HepG2 (cell line): ENCODE measurements at regions not wholly inside any gene's neighbourhood (a gene's known extent, or its start where the extent isn't known, plus 50 kb on each side); places are given as distances from the start of the nearest gene placed in this dataset.

ENCODE experiments used
- ATAC-seq: fragments of 200-7000 bp; cut with Tn5 transposase; 3 replicates; pipeline ENCODE4 v1.9.1; 2020; ENCODE audit warnings: mild to moderate bottlenecking, moderate library complexity
- BruUV-seq: library from RNA; stranded (reverse); fragments of 400-500 nt; replicated peaks from 2 replicates; lab custom pipeline; 2021; lab: Mats Ljungman, UMichigan
- CTCF ChIA-PET: fragments of 300-600 bp; formaldehyde crosslinking; extraction: SDS; loops from one replicate; lab custom pipeline; 2021; ENCODE audit warnings: low total read pairs, inconsistent platforms, low intra/inter-chr PET ratio; lab: Yijun Ruan, JAX
- POLR2A ChIA-PET: fragments of 350-600 bp; sonication (Branson Sonifier 250); formaldehyde crosslinking; loops from one replicate; lab custom pipeline; 2020; ENCODE audit warnings: antibody characterized with exemption, inconsistent platforms; lab: Yijun Ruan, JAX
- DNase-seq: peaks from one replicate; pipeline ENCODE4 v3.0.0-alpha.2; 2015; ENCODE audit warnings: low spot score
- FAIRE-seq: peaks from 3 replicates; lab custom pipeline; 2011; peaks lifted over from hg19 to GRCh38; lab: Jason Lieb, UNC
- H2AFZ ChIP-seq: one replicate; pipeline ENCODE4 v1.6.1; 2011; ENCODE audit warnings: low read length, inconsistent platforms
- H3K27ac ChIP-seq: fragments of 300-600 bp; 3 replicates; pipeline ENCODE4 v1.8.0; 2011; ENCODE audit warnings: mixed run types, mild to moderate bottlenecking, mixed read lengths, low read length, inconsistent platforms; ENCODE audit not compliant: insufficient read depth; ENCODE audit errors: extremely low read length
- H3K27me3 ChIP-seq, 2 experiments: fragments of 200-600 bp in 1 of 2; 2 replicates in 1 of 2; 3 replicates in 1 of 2; pipeline versions ENCODE4 v1.6.0 to v1.8.0; 2011; ENCODE audit warnings: low read length in 2 of 2, mild to moderate bottlenecking in 2 of 2, moderate library complexity in 2 of 2, inconsistent platforms in 1 of 2; ENCODE audit not compliant: insufficient read depth in 2 of 2, control insufficient read depth in 1 of 2
- H3K36me3 ChIP-seq, 2 experiments: fragments of 200-600 bp in 1 of 2; replicated peaks in 1 of 2; 2 replicates in 1 of 2; 3 replicates in 1 of 2; pipeline versions ENCODE4 v1.5.1 to v1.8.0; 2011; ENCODE audit warnings: low read length in 2 of 2, inconsistent platforms in 1 of 2; ENCODE audit not compliant: insufficient read depth in 2 of 2, control insufficient read depth in 1 of 2
- H3K4me1 ChIP-seq: 2 replicates; pipeline ENCODE4 v1.5.1; 2012; ENCODE audit warnings: low read length, inconsistent platforms; ENCODE audit not compliant: insufficient read depth
- H3K4me2 ChIP-seq: 2 replicates; pipeline ENCODE4 v1.6.0; 2011; ENCODE audit warnings: low read depth, low read length, inconsistent platforms
- H3K4me3 ChIP-seq, 3 experiments: fragments of 200-600 bp in 1 of 3; sonication (generic), shearing (Covaris generic) in 1 of 3; replicated peaks in 1 of 3; 2 replicates each; pipeline ENCODE4 v1.5.1; 2011 to 2016; ENCODE audit warnings: low read length in 3 of 3, inconsistent platforms in 2 of 3, low read depth in 2 of 3, mild to moderate bottlenecking in 2 of 3, control low read depth in 1 of 3, mixed read lengths in 1 of 3; ENCODE audit not compliant: insufficient read depth in 1 of 3
- H3K79me2 ChIP-seq: one replicate; pipeline ENCODE4 v1.6.1; 2011; ENCODE audit warnings: low read length, inconsistent platforms; ENCODE audit not compliant: insufficient read depth
- H3K9ac ChIP-seq: 2 replicates; pipeline ENCODE4 v1.6.0; 2011; ENCODE audit warnings: mild to moderate bottlenecking, low read depth, low read length, inconsistent platforms; ENCODE audit not compliant: insufficient read depth
- H3K9me3 ChIP-seq: 2 replicates; pipeline ENCODE4 v1.5.1; 2012; ENCODE audit warnings: mild to moderate bottlenecking, low read length
- H4K20me1 ChIP-seq: 2 replicates; pipeline ENCODE4 v1.6.0; 2011; ENCODE audit warnings: inconsistent platforms, mild to moderate bottlenecking, low read length, moderate library complexity; ENCODE audit not compliant: insufficient read depth
- CBX2 ChIP-seq, 2 experiments: fragments of 200-600 bp in 1 of 2; sonication (generic); formaldehyde crosslinking in 1 of 2; IDR thresholded peaks; 2 replicates each; pipeline versions ENCODE4 v1.7.0 to v1.8.1; 2018 to 2022; ENCODE audit warnings: low read depth in 2 of 2, low read length in 1 of 2, mild to moderate bottlenecking in 1 of 2, missing genetic modification reagents in 1 of 2
- KDM5B ChIP-seq: sonication (generic); formaldehyde crosslinking; IDR thresholded peaks from 2 replicates; pipeline ENCODE4 v1.4.0; 2020; ENCODE audit warnings: missing genetic modification reagents, mild to moderate bottlenecking, borderline replicate concordance
- NBN ChIP-seq: fragments of 450-650 bp; conservative IDR thresholded peaks from 2 replicates; pipeline ENCODE4 v1.6.1; 2017
- SMYD3 ChIP-seq: sonication (generic); formaldehyde crosslinking; IDR thresholded peaks from 2 replicates; pipeline ENCODE4 v1.8.1; 2023; ENCODE audit warnings: mild to moderate bottlenecking, missing genetic modification reagents
- SNAPC4 ChIP-seq: sonication (generic); formaldehyde crosslinking; IDR thresholded peaks from 2 replicates; pipeline ENCODE4 v1.4.0; 2020; ENCODE audit warnings: mild to moderate bottlenecking, missing genetic modification reagents
- WGBS: methylation state at CpG from one replicate; pipeline ENCODE4 v1.1.6; 2017; ENCODE audit warnings: low lambda C conversion rate; 5-methylcytosine and 5-hydroxymethylcytosine counted together
- in situ Hi-C: cut with HindIII; loops from 2 replicates; pipeline ENCODE4 v1.10.0; 2017; ENCODE audit warnings: low pct_unique_long_range_greater_than_20kb; ENCODE audit not compliant: extremely low pct_ligation_motif_present
- intact Hi-C: fragments of 100-400 bp; cut with micrococcal nuclease; formaldehyde crosslinking; loops from one replicate; pipeline ENCODE4 v1.10.0; 2022; ENCODE audit not compliant: unreplicated experiment
- TF ChIP-seq, protein P1 (sequence below): sonication (generic); formaldehyde crosslinking; IDR thresholded peaks from one replicate; pipeline ENCODE4 v1.5.1; 2020; ENCODE audit warnings: mild to moderate bottlenecking, missing genetic modification reagents; ENCODE audit errors: not compliant biosample characterization
- TF ChIP-seq, protein P2 (sequence below): sonication (generic); formaldehyde crosslinking; IDR thresholded peaks from 2 replicates; pipeline ENCODE4 v1.5.0; 2020; ENCODE audit warnings: mild to moderate bottlenecking, missing genetic modification reagents

- intact Hi-C loops: no loop called here
- H3K4me3 ChIP-seq: no peak overlapping the region
- no peaks in the 10 kb centered on the region for H3K79me2 ChIP-seq
- DNase-seq: no peak
- in situ Hi-C loops: no loop called here
- CTCF ChIA-PET: no interaction called here
- H2AFZ ChIP-seq: no peak overlapping the region
- H3K4me1 ChIP-seq: no peaks in the 10 kb centered on the region
- H3K4me2 ChIP-seq: no peak overlapping the region
- peaks cover 5 to 65% of the 10 kb centered on the region in 2 experiments for H3K27me3 ChIP-seq
- H3K36me3 ChIP-seq: no peaks in the 10 kb centered on the region
- no peak overlapping the region for H3K27ac ChIP-seq
- FAIRE-seq: no peak
- H3K9me3 ChIP-seq: no peaks in the 10 kb centered on the region
- BruUV-seq: no TSS peak
- 21% methylated on average over 14 of the region's 18 CpGs for WGBS
- POLR2A ChIA-PET: no interaction called here
- no peak overlapping the region for H3K9ac ChIP-seq
- H4K20me1 ChIP-seq: no peaks in the 10 kb centered on the region
- no peak for ATAC-seq
- no peak for TF ChIP-seq CBX2 (IDR thresholded peaks at IDR 0.05; ENCODE audit: low read depth, low read length)
- no peak for TF ChIP-seq CBX2 (CRISPR knock-in tag; IDR thresholded peaks at IDR 0.05; ENCODE audit: low read depth)
- TF ChIP-seq, protein P1, sequence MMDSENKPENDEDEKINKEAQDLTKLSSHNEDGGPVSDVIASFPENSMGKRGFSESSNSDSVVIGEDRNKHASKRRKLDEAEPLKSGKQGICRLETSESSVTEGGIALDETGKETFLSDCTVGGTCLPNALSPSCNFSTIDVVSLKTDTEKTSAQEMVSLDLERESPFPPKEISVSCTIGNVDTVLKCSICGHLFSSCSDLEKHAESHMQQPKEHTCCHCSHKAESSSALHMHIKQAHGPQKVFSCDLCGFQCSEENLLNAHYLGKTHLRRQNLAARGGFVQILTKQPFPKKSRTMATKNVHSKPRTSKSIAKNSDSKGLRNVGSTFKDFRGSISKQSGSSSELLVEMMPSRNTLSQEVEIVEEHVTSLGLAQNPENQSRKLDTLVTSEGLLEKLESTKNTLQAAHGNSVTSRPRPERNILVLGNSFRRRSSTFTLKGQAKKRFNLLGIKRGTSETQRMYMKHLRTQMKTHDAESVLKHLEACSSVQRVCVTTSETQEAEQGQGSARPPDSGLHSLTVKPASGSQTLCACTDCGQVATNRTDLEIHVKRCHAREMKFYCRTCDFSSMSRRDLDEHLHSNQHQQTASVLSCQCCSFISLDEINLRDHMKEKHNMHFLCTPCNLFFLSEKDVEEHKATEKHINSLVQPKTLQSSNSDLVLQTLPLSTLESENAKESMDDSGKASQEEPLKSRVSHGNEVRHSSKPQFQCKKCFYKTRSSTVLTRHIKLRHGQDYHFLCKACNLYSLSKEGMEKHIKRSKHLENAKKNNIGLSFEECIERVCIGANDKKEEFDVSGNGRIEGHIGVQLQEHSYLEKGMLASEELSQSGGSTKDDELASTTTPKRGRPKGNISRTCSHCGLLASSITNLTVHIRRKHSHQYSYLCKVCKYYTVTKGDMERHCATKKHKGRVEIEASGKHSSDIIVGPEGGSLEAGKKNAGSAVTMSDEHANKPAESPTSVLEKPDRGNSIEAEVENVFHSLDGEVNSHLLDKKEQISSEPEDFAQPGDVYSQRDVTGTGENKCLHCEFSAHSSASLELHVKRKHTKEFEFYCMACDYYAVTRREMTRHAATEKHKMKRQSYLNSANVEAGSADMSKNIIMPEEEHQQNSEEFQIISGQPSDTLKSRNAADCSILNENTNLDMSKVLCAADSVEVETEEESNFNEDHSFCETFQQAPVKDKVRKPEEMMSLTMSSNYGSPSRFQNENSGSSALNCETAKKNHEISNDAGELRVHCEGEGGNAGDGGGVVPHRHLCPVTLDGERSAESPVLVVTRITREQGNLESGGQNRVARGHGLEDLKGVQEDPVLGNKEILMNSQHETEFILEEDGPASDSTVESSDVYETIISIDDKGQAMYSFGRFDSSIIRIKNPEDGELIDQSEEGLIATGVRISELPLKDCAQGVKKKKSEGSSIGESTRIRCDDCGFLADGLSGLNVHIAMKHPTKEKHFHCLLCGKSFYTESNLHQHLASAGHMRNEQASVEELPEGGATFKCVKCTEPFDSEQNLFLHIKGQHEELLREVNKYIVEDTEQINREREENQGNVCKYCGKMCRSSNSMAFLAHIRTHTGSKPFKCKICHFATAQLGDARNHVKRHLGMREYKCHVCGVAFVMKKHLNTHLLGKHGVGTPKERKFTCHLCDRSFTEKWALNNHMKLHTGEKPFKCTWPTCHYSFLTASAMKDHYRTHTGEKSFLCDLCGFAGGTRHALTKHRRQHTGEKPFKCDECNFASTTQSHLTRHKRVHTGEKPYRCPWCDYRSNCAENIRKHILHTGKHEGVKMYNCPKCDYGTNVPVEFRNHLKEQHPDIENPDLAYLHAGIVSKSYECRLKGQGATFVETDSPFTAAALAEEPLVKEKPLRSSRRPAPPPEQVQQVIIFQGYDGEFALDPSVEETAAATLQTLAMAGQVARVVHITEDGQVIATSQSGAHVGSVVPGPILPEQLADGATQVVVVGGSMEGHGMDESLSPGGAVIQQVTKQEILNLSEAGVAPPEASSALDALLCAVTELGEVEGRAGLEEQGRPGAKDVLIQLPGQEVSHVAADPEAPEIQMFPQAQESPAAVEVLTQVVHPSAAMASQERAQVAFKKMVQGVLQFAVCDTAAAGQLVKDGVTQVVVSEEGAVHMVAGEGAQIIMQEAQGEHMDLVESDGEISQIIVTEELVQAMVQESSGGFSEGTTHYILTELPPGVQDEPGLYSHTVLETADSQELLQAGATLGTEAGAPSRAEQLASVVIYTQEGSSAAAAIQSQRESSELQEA: no peak
- TF ChIP-seq, protein P2, sequence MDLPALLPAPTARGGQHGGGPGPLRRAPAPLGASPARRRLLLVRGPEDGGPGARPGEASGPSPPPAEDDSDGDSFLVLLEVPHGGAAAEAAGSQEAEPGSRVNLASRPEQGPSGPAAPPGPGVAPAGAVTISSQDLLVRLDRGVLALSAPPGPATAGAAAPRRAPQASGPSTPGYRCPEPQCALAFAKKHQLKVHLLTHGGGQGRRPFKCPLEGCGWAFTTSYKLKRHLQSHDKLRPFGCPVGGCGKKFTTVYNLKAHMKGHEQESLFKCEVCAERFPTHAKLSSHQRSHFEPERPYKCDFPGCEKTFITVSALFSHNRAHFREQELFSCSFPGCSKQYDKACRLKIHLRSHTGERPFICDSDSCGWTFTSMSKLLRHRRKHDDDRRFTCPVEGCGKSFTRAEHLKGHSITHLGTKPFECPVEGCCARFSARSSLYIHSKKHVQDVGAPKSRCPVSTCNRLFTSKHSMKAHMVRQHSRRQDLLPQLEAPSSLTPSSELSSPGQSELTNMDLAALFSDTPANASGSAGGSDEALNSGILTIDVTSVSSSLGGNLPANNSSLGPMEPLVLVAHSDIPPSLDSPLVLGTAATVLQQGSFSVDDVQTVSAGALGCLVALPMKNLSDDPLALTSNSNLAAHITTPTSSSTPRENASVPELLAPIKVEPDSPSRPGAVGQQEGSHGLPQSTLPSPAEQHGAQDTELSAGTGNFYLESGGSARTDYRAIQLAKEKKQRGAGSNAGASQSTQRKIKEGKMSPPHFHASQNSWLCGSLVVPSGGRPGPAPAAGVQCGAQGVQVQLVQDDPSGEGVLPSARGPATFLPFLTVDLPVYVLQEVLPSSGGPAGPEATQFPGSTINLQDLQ (CRISPR knock-in tag): no peak
- no peak for TF ChIP-seq KDM5B (CRISPR knock-in tag)
- TF ChIP-seq NBN: no peak
- TF ChIP-seq SNAPC4 (CRISPR knock-in tag): no peak
- TF ChIP-seq SMYD3 (CRISPR knock-in tag): no peak
Observed at GRCh38 chr14:104474495-104475213, 104.9 kb upstream of the C14orf180 start.
